ENCODE measurements at regions not wholly inside any gene's neighbourhood (a gene's known extent, or its start where the extent isn't known, plus 50 kb on each side); places are given as distances from the start of the nearest gene placed in this dataset.

DNA sequence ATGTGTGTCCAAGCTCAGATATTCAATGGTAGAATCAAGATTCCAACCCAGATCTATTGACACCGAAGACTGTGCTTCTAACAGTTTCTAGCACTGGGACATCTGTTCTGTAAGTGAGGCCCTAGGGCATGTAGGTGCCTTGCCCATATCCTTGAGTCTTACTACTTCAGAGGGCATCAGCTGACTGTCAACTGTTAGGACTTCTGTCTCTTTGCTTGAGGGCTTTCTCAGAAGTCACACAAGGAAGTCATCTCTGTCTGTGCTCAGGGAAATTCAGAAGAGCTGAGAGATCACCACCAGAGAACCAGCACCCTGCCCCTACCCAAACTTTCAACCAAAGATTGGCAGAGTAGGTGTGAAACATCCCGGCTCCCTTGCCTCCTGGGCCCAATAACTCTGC lies 403.6 kb upstream of the PROK2 start:
- 95% methylated on average over 2 of the region's 2 CpGs; no CpG with 5 or more reads in 1 of the 2 experiments for WGBS, 2 experiments (ENCODE audit: extremely low coverage in 1 of 2, insufficient coverage in 1 of 2, insufficient read length in 1 of 2, insufficient replicate concordance in 2 of 2, low coverage in 1 of 2, low lambda C conversion rate in 2 of 2, missing lambda C conversion rate in 1 of 2)
- Histone ChIP-seq H3K27ac (ENCODE audit: low read depth, low read length) (no peak overlapping the region), H4K5ac (ENCODE audit: insufficient read length, low read depth, low read length) (no peak overlapping the region), H2BK15ac (ENCODE audit: low read length) (no peak overlapping the region), H3K9me3 (ENCODE audit: insufficient read depth in 2 of 2, low read depth in 1 of 2, low read length in 1 of 2) (0 out of 4 replicates have a peak, but pooled peaks cover 0 to 2% of the 10 kb centered on the region in 2 experiments), H3K56ac (replicated peaks; ENCODE audit: insufficient read length, low read depth, low read length) (no peak overlapping the region), H2AK5ac (ENCODE audit: low read depth, low read length) (no peak overlapping the region), H3K14ac (ENCODE audit: insufficient read length) (no peak overlapping the region), H3K4me3 (ENCODE audit: extremely low read depth in 1 of 4, insufficient read depth in 2 of 4, low read depth in 3 of 4, low read length in 4 of 4) (no peak overlapping the region), H2BK12ac (ENCODE audit: low read depth, low read length) (no peak overlapping the region), H3K23me2 (ENCODE audit: low read depth, low read length) (no peaks in the 10 kb centered on the region), H2BK5ac (ENCODE audit: low read depth, low read length) (no peak overlapping the region), H3K18ac (ENCODE audit: extremely low read depth, low read length) (no peak overlapping the region), H3K27me3 (replicated peaks in 1 of 4; ENCODE audit: control insufficient read depth in 3 of 4, extremely low read depth in 1 of 4, insufficient read depth in 3 of 4, low read length in 3 of 4) (no peaks in the 10 kb centered on the region), H4K8ac (ENCODE audit: extremely low read depth, insufficient read depth, low read length) (no peak overlapping the region), H4K20me1 (replicated peaks in 1 of 2; ENCODE audit: control insufficient read depth in 1 of 2, insufficient read depth in 2 of 2, low read length in 2 of 2) (no peaks in the 10 kb centered on the region), H4K91ac (replicated peaks; ENCODE audit: insufficient read length, low read length) (no peak overlapping the region), H3K4me1 (replicated peaks in 1 of 4; ENCODE audit: control insufficient read depth in 3 of 4, insufficient read depth in 4 of 4, low read length in 3 of 4) (no peaks in the 10 kb centered on the region), H3K36me3 (ENCODE audit: control insufficient read depth in 2 of 4, insufficient read depth in 4 of 4, low read length in 3 of 4) (no peaks in the 10 kb centered on the region), H3K79me2 (ENCODE audit: control insufficient read depth in 1 of 2, insufficient read depth in 2 of 2, low read length in 2 of 2) (no peaks in the 10 kb centered on the region), H3K4me2 (ENCODE audit: insufficient read depth in 1 of 2, low read depth in 2 of 2, low read length in 2 of 2) (no peak overlapping the region), H3K9ac (replicated peaks in 1 of 4; ENCODE audit: extremely low read depth in 1 of 4, low read depth in 3 of 4, low read length in 3 of 4) (no peak overlapping the region), H3K79me1 (ENCODE audit: low read depth, low read length) (no peaks in the 10 kb centered on the region), H2BK120ac (replicated peaks; ENCODE audit: low read depth, low read length) (no peak overlapping the region), H2AFZ (ENCODE audit: low read length) (no peak overlapping the region), H3K23ac (ENCODE audit: insufficient read length) (no peak overlapping the region), H2BK20ac (ENCODE audit: low read length) (no peak overlapping the region), H3K4ac (replicated peaks; ENCODE audit: insufficient read length, low read depth, low read length) (no peak overlapping the region)
- FAIRE-seq (no peak), DNase-seq (ENCODE audit: low read depth in 1 of 2, low spot score in 2 of 2) (no peak)
- ChIA-PET CTCF (ENCODE audit: partially characterized antibody) (interaction anchor here (0.6 to 1.4 kb wide), 4 partner anchors 10 to 115 kb away, joined by 3 read pairs; no protein-coding TSS in a partner anchor), POLR2A (ENCODE audit: partially characterized antibody) (no interaction called here)
- no peak for TF ChIP-seq RFX5 (IDR thresholded peaks at IDR 0.05; ENCODE audit: borderline replicate concordance, low read depth, low read length)
- TF ChIP-seq TAF7 (optimal IDR thresholded peaks at IDR 0.05; ENCODE audit: borderline replicate concordance, low read depth, low read length): no peak
- no peak for TF ChIP-seq ASH2L (IDR thresholded peaks at IDR 0.05; ENCODE audit: low read length)
- TF ChIP-seq SIN3A (conservative IDR thresholded peaks at IDR 0.05 in 1 of 2, IDR thresholded peaks at IDR 0.05 in 1 of 2; ENCODE audit: low read depth in 1 of 2, low read length in 2 of 2): no peak
- TF ChIP-seq CHD2 (IDR thresholded peaks at IDR 0.05; ENCODE audit: low read length): no peak
- TF ChIP-seq BCL11A (IDR thresholded peaks at IDR 0.05; ENCODE audit: low read depth in 2 of 2, low read length in 2 of 2): no peak
- no peak for TF ChIP-seq RXRA (IDR thresholded peaks at IDR 0.05; ENCODE audit: insufficient read depth, low read depth, low read length)
- TF ChIP-seq CBX5 (IDR thresholded peaks at IDR 0.05; ENCODE audit: low read depth, low read length): no peak
- TF ChIP-seq GABPA (IDR thresholded peaks at IDR 0.05; ENCODE audit: borderline replicate concordance, insufficient read depth, low read length): no peak
- no peak for TF ChIP-seq JUND (IDR thresholded peaks at IDR 0.05; ENCODE audit: low read length)
- no peak for TF ChIP-seq SRF (IDR thresholded peaks at IDR 0.05; ENCODE audit: low read depth, low read length)
- TF ChIP-seq POLR2A (IDR thresholded peaks at IDR 0.05; ENCODE audit: control extremely low read depth in 1 of 2, low read depth in 2 of 2, low read length in 2 of 2): no peak
- no peak for TF ChIP-seq TCF12 (IDR thresholded peaks at IDR 0.05; ENCODE audit: low read depth, low read length)

All from H1 (cell line).